AG04449 (cell line): ENCODE measurements at regions not wholly inside any gene's neighbourhood (a gene's known extent, or its start where the extent isn't known, plus 50 kb on each side); places are given as distances from the start of the nearest gene placed in this dataset.
"Not testable (repeated sequence)": the region's sequence is repeated elsewhere in the genome, so short reads cannot be mapped to it uniquely, and the experiment has no call there.

ENCODE experiments used
- CTCF ChIA-PET: fragments of 350-600 bp; formaldehyde crosslinking; extraction: SDS; loops from one replicate; lab custom pipeline; 2021; ENCODE audit warnings: antibody characterized with exemption; lab: Yijun Ruan, JAX
- POLR2A ChIA-PET: fragments of 400-600, 350-600 bp; formaldehyde crosslinking; extraction: SDS; loops from one replicate; lab custom pipeline; 2020; ENCODE audit warnings: antibody characterized with exemption, inconsistent platforms; lab: Yijun Ruan, JAX
- DNase-seq: peaks from one replicate; pipeline ENCODE4 v3.0.0-alpha.2; 2010; ENCODE audit warnings: low read depth, low spot score
- H3K4me3 ChIP-seq: 2 replicates; pipeline ENCODE4 v1.5.1; 2011; ENCODE audit warnings: low read depth, mild to moderate bottlenecking, control low read depth, low read length

- DNase-seq, POLR2A ChIA-PET, CTCF ChIA-PET, H3K4me3 ChIP-seq: not testable (repeated sequence)
These were observed 394.4 kb downstream of the SPATA31A6 start for GRCh38 chr9:42577851-42578250.
